Endothelial cell of umbilical vein (primary cell): ENCODE measurements at regions not wholly inside any gene's neighbourhood (a gene's known extent, or its start where the extent isn't known, plus 50 kb on each side); places are given as distances from the start of the nearest gene placed in this dataset.

Experiments
- BruUV-seq: library from RNA; stranded (reverse); fragments of 400-500 nt; replicated peaks from 2 replicates; lab custom pipeline; 2021; lab: Mats Ljungman, UMichigan
- CTCF ChIA-PET: fragments of 300-600, 350-600 bp; sonication (Branson Sonifier 250); formaldehyde crosslinking; loops from one replicate; lab custom pipeline; 2021; ENCODE audit warnings: antibody characterized with exemption, inconsistent platforms; lab: Charles Lee
- POLR2A ChIA-PET: fragments of 300-600, 350-600 bp; sonication (Branson Sonifier 250); formaldehyde crosslinking; loops from one replicate; lab custom pipeline; 2021; ENCODE audit warnings: antibody characterized with exemption, inconsistent platforms; lab: Charles Lee
- DNase-seq: peaks from one replicate; pipeline ENCODE4 v3.0.0-alpha.2; 2011; ENCODE audit warnings: low read depth, low spot score
- FAIRE-seq: peaks from 2 replicates; lab custom pipeline; 2011; peaks lifted over from hg19 to GRCh38; lab: Jason Lieb, UNC
- H2AFZ ChIP-seq: 2 replicates; pipeline ENCODE4 v1.6.0; 2012; ENCODE audit warnings: low read depth, low read length, control low read depth, inconsistent platforms
- H3K27ac ChIP-seq: 2 replicates; pipeline ENCODE4 v1.5.1; 2011; ENCODE audit warnings: low read depth, mild to moderate bottlenecking, control low read depth, low read length, moderate library complexity; ENCODE audit not compliant: insufficient read depth
- H3K27me3 ChIP-seq, 2 experiments: 2 replicates each; pipeline versions ENCODE4 v1.6.0 to v1.6.1; 2011; ENCODE audit warnings: low read length in 2 of 2, mixed read lengths in 1 of 2; ENCODE audit not compliant: control insufficient read depth in 2 of 2, insufficient read depth in 2 of 2
- H3K36me3 ChIP-seq, 2 experiments: 2 replicates in 1 of 2; 3 replicates in 1 of 2; pipeline ENCODE4 v1.5.1; 2011; ENCODE audit warnings: low read length in 2 of 2, mild to moderate bottlenecking in 1 of 2, moderate library complexity in 1 of 2; ENCODE audit not compliant: control insufficient read depth in 2 of 2, insufficient read depth in 2 of 2; ENCODE audit errors: extremely low read depth in 1 of 2
- H3K4me1 ChIP-seq: 3 replicates; pipeline ENCODE4 v1.5.1; 2011; ENCODE audit warnings: mild to moderate bottlenecking, low read length; ENCODE audit not compliant: control insufficient read depth, insufficient read depth; ENCODE audit errors: extremely low read depth
- H3K4me2 ChIP-seq: 2 replicates; pipeline ENCODE4 v1.6.1; 2011; ENCODE audit warnings: low read length, control low read depth, mixed read lengths; ENCODE audit not compliant: insufficient read depth
- H3K4me3 ChIP-seq, 3 experiments: fragments of 200-600 bp in 1 of 3; sonication (generic), shearing (Covaris generic) in 1 of 3; replicated peaks in 1 of 3; 2 replicates each; pipeline ENCODE4 v1.5.1; 2011 to 2016; ENCODE audit warnings: control low read depth in 3 of 3, low read length in 3 of 3, mild to moderate bottlenecking in 2 of 3, inconsistent platforms in 1 of 3, low read depth in 1 of 3, moderate library complexity in 1 of 3; ENCODE audit not compliant: insufficient read depth in 1 of 3
- H3K79me2 ChIP-seq: 2 replicates; pipeline ENCODE4 v1.6.0; 2012; ENCODE audit warnings: low read length, inconsistent platforms; ENCODE audit not compliant: control insufficient read depth, insufficient read depth
- H3K9ac ChIP-seq: replicated peaks from 2 replicates; pipeline ENCODE3; 2011; ENCODE audit warnings: low read length, control low read depth; ENCODE audit not compliant: insufficient read depth; ENCODE audit errors: extremely low read depth
- H3K9me1 ChIP-seq: replicated peaks from 3 replicates; pipeline ENCODE4 v1.6.0; 2011; ENCODE audit warnings: mild to moderate bottlenecking, low read length; ENCODE audit not compliant: control insufficient read depth, insufficient read depth; ENCODE audit errors: extremely low read depth
- H3K9me3 ChIP-seq: replicated peaks from 2 replicates; pipeline ENCODE4 v1.5.1; 2012; ENCODE audit warnings: low read length, inconsistent platforms; ENCODE audit not compliant: control insufficient read depth, insufficient read depth
- H4K20me1 ChIP-seq: replicated peaks from 2 replicates; pipeline ENCODE3; 2011; ENCODE audit warnings: mild to moderate bottlenecking, low read length; ENCODE audit not compliant: control insufficient read depth, insufficient read depth; ENCODE audit errors: extremely low read depth
- EZH2 ChIP-seq: IDR thresholded peaks from 2 replicates; pipeline ENCODE4 v1.6.1; 2012; ENCODE audit warnings: borderline replicate concordance, low read depth, mild to moderate bottlenecking, moderate library complexity, low read length, inconsistent platforms; ENCODE audit not compliant: severe bottlenecking
- FOS ChIP-seq: IDR thresholded peaks from 2 replicates; pipeline ENCODE4 v1.6.1; 2011; ENCODE audit warnings: mild to moderate bottlenecking, low read length, moderate library complexity, borderline replicate concordance; ENCODE audit not compliant: insufficient read depth
- GATA2 ChIP-seq: IDR thresholded peaks from 2 replicates; pipeline ENCODE4 v1.7.0; 2011; ENCODE audit warnings: low read depth, mild to moderate bottlenecking, moderate library complexity, mixed read lengths, low read length; ENCODE audit not compliant: insufficient read length, insufficient read depth
- JUN ChIP-seq: IDR thresholded peaks from 2 replicates; pipeline ENCODE4 v1.6.1; 2011; ENCODE audit warnings: borderline replicate concordance, low read depth; ENCODE audit not compliant: insufficient read length, insufficient read depth
- MYC ChIP-seq: IDR thresholded peaks from one replicate; pipeline ENCODE4 v1.6.1; 2011; ENCODE audit warnings: mild to moderate bottlenecking, low read depth, low read length
- POLR2A ChIP-seq: IDR thresholded peaks from 2 replicates; pipeline ENCODE4 v1.6.1; 2012; ENCODE audit warnings: low read depth, mild to moderate bottlenecking, control low read depth, low read length
- POLR2AphosphoS5 ChIP-seq: IDR thresholded peaks from 2 replicates; pipeline ENCODE4 v1.6.1; 2012; ENCODE audit warnings: low read depth, mild to moderate bottlenecking, control low read depth, low read length, moderate library complexity; ENCODE audit not compliant: insufficient read depth
- dilution Hi-C: fragments of 300-500 bp; cut with MboI; formaldehyde crosslinking; loops from one replicate; pipeline ENCODE4 v1.15.0; 2019; ENCODE audit warnings: low sequenced_read_pairs; ENCODE audit not compliant: extremely low pct_ligation_motif_present
- intact Hi-C: fragments of 100-400 bp; cut with micrococcal nuclease; formaldehyde crosslinking; loops from one replicate; pipeline ENCODE4 v1.10.0; 2022
- TF ChIP-seq, protein P1 (sequence below): IDR thresholded peaks from 2 replicates; pipeline ENCODE4 v1.6.1; 2011; ENCODE audit not compliant: insufficient read depth, insufficient read length
- TF ChIP-seq, protein P2 (sequence below), 2 donors: IDR thresholded peaks; 1 replicate in 1 of 2; 2 replicates in 1 of 2; pipeline ENCODE4 v1.5.1; 2011; ENCODE audit warnings: low read length in 2 of 2, mild to moderate bottlenecking in 2 of 2, moderate library complexity in 2 of 2, control low read depth in 1 of 2, inconsistent platforms in 1 of 2, low read depth in 1 of 2; ENCODE audit not compliant: insufficient read depth in 1 of 2; ENCODE audit errors: extremely low read depth in 1 of 2

DNA sequence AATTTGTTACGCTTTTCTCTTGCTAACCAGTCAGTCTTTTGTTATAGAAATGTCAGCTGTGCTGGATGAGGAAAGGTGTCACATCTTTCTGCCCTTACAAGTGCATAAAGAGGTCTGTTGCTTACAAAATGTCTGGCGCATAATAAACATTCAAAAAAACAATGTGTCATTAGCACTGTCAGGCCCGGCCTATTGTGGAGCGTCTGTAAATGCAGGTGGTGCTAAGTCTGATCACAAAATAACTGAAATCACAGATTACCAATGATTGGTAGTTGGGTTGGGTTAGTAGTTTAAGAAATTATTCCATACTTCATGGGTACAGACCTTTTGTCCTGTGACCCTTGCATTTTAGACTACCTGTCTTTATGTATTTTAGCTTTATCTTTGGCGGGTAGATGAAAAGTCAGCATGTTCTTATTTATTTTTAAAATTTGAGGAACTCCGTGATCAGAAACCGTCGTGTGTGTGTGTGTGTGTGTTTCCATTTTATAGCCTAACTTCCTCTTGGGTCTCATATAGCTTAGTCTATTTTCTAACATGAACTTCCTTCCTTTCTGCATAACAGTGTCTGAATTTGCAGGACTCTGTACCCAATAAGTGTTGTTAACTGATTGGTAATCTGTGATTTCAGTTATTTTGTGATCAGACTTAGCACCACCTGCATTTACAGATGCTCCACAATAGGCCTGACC, 88.1 kb upstream of the IFNGR1 start:
- no peaks in the 10 kb centered on the region for H3K79me2 ChIP-seq
- DNase-seq = no peak
- TF ChIP-seq, protein P1, sequence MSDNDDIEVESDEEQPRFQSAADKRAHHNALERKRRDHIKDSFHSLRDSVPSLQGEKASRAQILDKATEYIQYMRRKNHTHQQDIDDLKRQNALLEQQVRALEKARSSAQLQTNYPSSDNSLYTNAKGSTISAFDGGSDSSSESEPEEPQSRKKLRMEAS = no peak
- TF ChIP-seq EZH2 (no peak), POLR2AphosphoS5 (no peak), MYC (no peak), JUN (no peak), GATA2 (no peak), FOS (no peak), POLR2A (no peak)
- TF ChIP-seq, protein P2, sequence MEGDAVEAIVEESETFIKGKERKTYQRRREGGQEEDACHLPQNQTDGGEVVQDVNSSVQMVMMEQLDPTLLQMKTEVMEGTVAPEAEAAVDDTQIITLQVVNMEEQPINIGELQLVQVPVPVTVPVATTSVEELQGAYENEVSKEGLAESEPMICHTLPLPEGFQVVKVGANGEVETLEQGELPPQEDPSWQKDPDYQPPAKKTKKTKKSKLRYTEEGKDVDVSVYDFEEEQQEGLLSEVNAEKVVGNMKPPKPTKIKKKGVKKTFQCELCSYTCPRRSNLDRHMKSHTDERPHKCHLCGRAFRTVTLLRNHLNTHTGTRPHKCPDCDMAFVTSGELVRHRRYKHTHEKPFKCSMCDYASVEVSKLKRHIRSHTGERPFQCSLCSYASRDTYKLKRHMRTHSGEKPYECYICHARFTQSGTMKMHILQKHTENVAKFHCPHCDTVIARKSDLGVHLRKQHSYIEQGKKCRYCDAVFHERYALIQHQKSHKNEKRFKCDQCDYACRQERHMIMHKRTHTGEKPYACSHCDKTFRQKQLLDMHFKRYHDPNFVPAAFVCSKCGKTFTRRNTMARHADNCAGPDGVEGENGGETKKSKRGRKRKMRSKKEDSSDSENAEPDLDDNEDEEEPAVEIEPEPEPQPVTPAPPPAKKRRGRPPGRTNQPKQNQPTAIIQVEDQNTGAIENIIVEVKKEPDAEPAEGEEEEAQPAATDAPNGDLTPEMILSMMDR (IDR thresholded peaks at IDR 0.05; ENCODE audit: extremely low read depth in 1 of 2, insufficient read depth in 1 of 2, low read depth in 1 of 2, low read length in 2 of 2) = no peak
- no peak overlapping the region for H3K27ac ChIP-seq
- H3K9me1 ChIP-seq = no peaks in the 10 kb centered on the region
- dilution Hi-C loops = no loop called here
- H3K27me3 ChIP-seq = peaks cover 0 to 5% of the 10 kb centered on the region in 2 experiments
- no peaks in the 10 kb centered on the region for H3K9me3 ChIP-seq
- no peak overlapping the region for H3K4me2 ChIP-seq
- H3K36me3 ChIP-seq = no peaks in the 10 kb centered on the region
- intact Hi-C loops = no loop called here
- FAIRE-seq = no peak
- H3K4me3 ChIP-seq = no peak overlapping the region
- ChIA-PET POLR2A (interaction anchor here (0.5 kb wide), 1 partner anchor 29 kb away, joined by 4 read pairs; no protein-coding TSS in a partner anchor), CTCF (interaction anchor here (1.3 kb wide), 1 partner anchor 37 kb away, joined by 4 read pairs; no protein-coding TSS in a partner anchor)
- BruUV-seq = no TSS peak
- no peak overlapping the region for H3K9ac ChIP-seq
- no peak overlapping the region for H2AFZ ChIP-seq
- H4K20me1 ChIP-seq = no peaks in the 10 kb centered on the region
- H3K4me1 ChIP-seq = peaks cover 4% of the 10 kb centered on the region
